Thymus (tissue), 11 donors: ENCODE measurements at regions not wholly inside any gene's neighbourhood (a gene's known extent, or its start where the extent isn't known, plus 50 kb on each side); places are given as distances from the start of the nearest gene placed in this dataset.

Experiments
- DNase-seq, 9 donors: peaks; one replicate each; pipeline ENCODE4 v3.0.0-alpha.2; 2013; ENCODE audit warnings: low spot score in 9 of 9, low read depth in 6 of 9, missing footprints in 1 of 9
- H3K27ac ChIP-seq, 2 donors: one replicate each; pipeline ENCODE4 v1.5.1; 2013; ENCODE audit warnings: control low read depth in 1 of 2, low read depth in 1 of 2, low read length in 1 of 2, mild to moderate bottlenecking in 1 of 2, moderate library complexity in 1 of 2
- H3K27me3 ChIP-seq, 2 donors: one replicate each; pipeline ENCODE4 v1.5.1; 2013; ENCODE audit warnings: low read length in 1 of 2; ENCODE audit not compliant: control insufficient read depth in 2 of 2, insufficient read depth in 1 of 2
- H3K36me3 ChIP-seq, 2 donors: one replicate each; pipeline ENCODE4 v1.5.1; 2013; ENCODE audit warnings: low read length in 1 of 2, mild to moderate bottlenecking in 1 of 2, moderate library complexity in 1 of 2; ENCODE audit not compliant: control insufficient read depth in 2 of 2, insufficient read depth in 2 of 2
- H3K4me1 ChIP-seq, 2 donors: one replicate each; pipeline ENCODE4 v1.5.1; 2013; ENCODE audit warnings: low read length in 2 of 2; ENCODE audit not compliant: control insufficient read depth in 2 of 2, insufficient read depth in 2 of 2
- H3K4me3 ChIP-seq, 2 donors: one replicate each; pipeline ENCODE4 v1.5.1; 2013; ENCODE audit warnings: low read length in 2 of 2, control low read depth in 1 of 2, mild to moderate bottlenecking in 1 of 2
- H3K9me3 ChIP-seq, 2 donors: one replicate each; pipeline ENCODE4 v1.5.1; 2013; ENCODE audit warnings: low read length in 1 of 2, mild to moderate bottlenecking in 1 of 2; ENCODE audit not compliant: control insufficient read depth in 2 of 2, insufficient read depth in 1 of 2
- WGBS: extraction: QIAGEN DNeasy Blood & Tissue Kit; methylation state at CpG from one replicate; pipeline ENCODE4 v1.1.7; 2013; 5-methylcytosine and 5-hydroxymethylcytosine counted together
- donor health status: healthy.

GRCh38 chr12:118694128-118694775 lies 287.1 kb upstream of the SRRM4 start:
- no peak for DNase-seq
- WGBS: 84% methylated on average over 11 of the region's 11 CpGs
- H3K4me1 ChIP-seq: no peaks in the 10 kb centered on the region
- no peaks in the 10 kb centered on the region for H3K9me3 ChIP-seq
- H3K27ac ChIP-seq: no peak overlapping the region
- H3K36me3 ChIP-seq: no peaks in the 10 kb centered on the region
- H3K27me3 ChIP-seq: no peaks in the 10 kb centered on the region
- no peak overlapping the region for H3K4me3 ChIP-seq

GRCh38 chr12:118704527-118705241 lies 276.7 kb upstream of the SRRM4 start:
- H3K27me3 ChIP-seq: no peaks in the 10 kb centered on the region
- no peak overlapping the region for H3K4me3 ChIP-seq
- H3K27ac ChIP-seq: no peak overlapping the region
- no peaks in the 10 kb centered on the region for H3K36me3 ChIP-seq
- no peaks in the 10 kb centered on the region for H3K9me3 ChIP-seq
- no peak for DNase-seq
- no peaks in the 10 kb centered on the region for H3K4me1 ChIP-seq
- 80% methylated on average over 5 of the region's 5 CpGs for WGBS

- Histone ChIP-seq H3K27me3 (no peaks in the 10 kb centered on the region), H3K4me1 (no peaks in the 10 kb centered on the region), H3K9me3 (no peaks in the 10 kb centered on the region), H3K36me3 (no peaks in the 10 kb centered on the region), H3K4me3 (no peak overlapping the region), H3K27ac (no peak overlapping the region)
- DNase-seq: no peak
Observed at GRCh38 chr12:118706437-118706836, 274.9 kb upstream of the SRRM4 start.

GRCh38 chr12:118709946-118710345 lies 271.4 kb upstream of the SRRM4 start:
- no peaks in the 10 kb centered on the region for H3K36me3 ChIP-seq
- no peak for DNase-seq
- WGBS: 91% methylated on average over 2 of the region's 2 CpGs

GRCh38 chr12:118711185-118711584 lies 270.2 kb upstream of the SRRM4 start:
- no peaks in the 10 kb centered on the region for H3K4me1 ChIP-seq
- H3K27ac ChIP-seq: no peak overlapping the region
- H3K4me3 ChIP-seq: no peak overlapping the region
- 64% methylated on average over 1 of the region's 1 CpG for WGBS
- no peaks in the 10 kb centered on the region for H3K36me3 ChIP-seq
- DNase-seq: no peak
- H3K9me3 ChIP-seq: no peaks in the 10 kb centered on the region
- no peaks in the 10 kb centered on the region for H3K27me3 ChIP-seq

More at GRCh38 chr12:118709946-118710345, 271.4 kb upstream of the SRRM4 start:
- Histone ChIP-seq H3K27ac (no peak overlapping the region), H3K4me3 (no peak overlapping the region), H3K27me3 (no peaks in the 10 kb centered on the region), H3K4me1 (no peaks in the 10 kb centered on the region), H3K9me3 (no peaks in the 10 kb centered on the region)

- no peaks in the 10 kb centered on the region for H3K4me1 ChIP-seq
- no peak overlapping the region for H3K27ac ChIP-seq
- H3K9me3 ChIP-seq: no peaks in the 10 kb centered on the region
- peak in 3 of 9 donors; percentile 3 to 12 (median 6) for DNase-seq
- no peaks in the 10 kb centered on the region for H3K27me3 ChIP-seq
- 12% methylated on average over 5 of the region's 5 CpGs for WGBS
- no peak overlapping the region for H3K4me3 ChIP-seq
- no peaks in the 10 kb centered on the region for H3K36me3 ChIP-seq
Observed at GRCh38 chr12:118714051-118714460, 267.3 kb upstream of the SRRM4 start.

GRCh38 chr12:118714500-118714899 lies 266.8 kb upstream of the SRRM4 start:
- no peaks in the 10 kb centered on the region for H3K9me3 ChIP-seq
- no peaks in the 10 kb centered on the region for H3K36me3 ChIP-seq
- H3K4me3 ChIP-seq: no peak overlapping the region
- no peak for DNase-seq
- WGBS: 59% methylated on average over 4 of the region's 4 CpGs
- no peaks in the 10 kb centered on the region for H3K27me3 ChIP-seq
- H3K4me1 ChIP-seq: no peaks in the 10 kb centered on the region
- no peak overlapping the region for H3K27ac ChIP-seq

- Histone ChIP-seq H3K27me3 (no peaks in the 10 kb centered on the region), H3K27ac (no peak overlapping the region), H3K9me3 (no peaks in the 10 kb centered on the region), H3K4me3 (no peak overlapping the region), H3K4me1 (no peaks in the 10 kb centered on the region), H3K36me3 (no peaks in the 10 kb centered on the region)
- no peak for DNase-seq
- WGBS: 86% methylated on average over 2 of the region's 2 CpGs
Observed at GRCh38 chr12:118715647-118716046, 265.7 kb upstream of the SRRM4 start.

- no peak for DNase-seq
- H3K27ac ChIP-seq: no peak overlapping the region
- H3K36me3 ChIP-seq: no peaks in the 10 kb centered on the region
- H3K4me3 ChIP-seq: no peak overlapping the region
- no peaks in the 10 kb centered on the region for H3K9me3 ChIP-seq
- 83% methylated on average over 11 of the region's 11 CpGs for WGBS
- H3K27me3 ChIP-seq: no peaks in the 10 kb centered on the region
- H3K4me1 ChIP-seq: no peaks in the 10 kb centered on the region
Observed at GRCh38 chr12:118727196-118727978, 254.0 kb upstream of the SRRM4 start.
